Thoracic aorta (tissue), 2 donors: ENCODE measurements at regions not wholly inside any gene's neighbourhood (a gene's known extent, or its start where the extent isn't known, plus 50 kb on each side); places are given as distances from the start of the nearest gene placed in this dataset.

ENCODE experiments used
- ATAC-seq: fragments of 150-250 bp; one replicate; pipeline ENCODE4 v1.8.0; 2017; ENCODE audit warnings: low read depth; ENCODE audit not compliant: insufficient number of reproducible peaks, low FRiP score
- DNase-seq: peaks from one replicate; pipeline ENCODE4 v3.0.0-alpha.2; 2020; ENCODE audit warnings: low spot score
- H3K27ac ChIP-seq, 2 donors: fragments of 200-600 bp; sonication (generic); 1 replicate in 1 of 2; 2 replicates in 1 of 2; pipeline ENCODE4 v1.5.1; 2016; ENCODE audit warnings: mild to moderate bottlenecking in 2 of 2, moderate library complexity in 2 of 2
- H3K27me3 ChIP-seq: fragments of 200-600 bp; sonication (generic); replicated peaks from 2 replicates; pipeline ENCODE4 v1.6.0; 2016; ENCODE audit warnings: mild to moderate bottlenecking; ENCODE audit not compliant: insufficient read depth
- H3K36me3 ChIP-seq: fragments of 200-600 bp; sonication (generic); one replicate; pipeline ENCODE4 v1.5.1; 2016
- H3K4me1 ChIP-seq, 2 donors: fragments of 200-600 bp; sonication (generic); 1 replicate in 1 of 2; 2 replicates in 1 of 2; pipeline versions ENCODE4 v1.5.1 to v1.6.0; 2016; ENCODE audit warnings: low read depth in 2 of 2, mild to moderate bottlenecking in 1 of 2; ENCODE audit not compliant: control insufficient read depth in 1 of 2
- H3K4me3 ChIP-seq: fragments of 200-600 bp; sonication (generic); 2 replicates; pipeline ENCODE4 v1.5.1; 2016; ENCODE audit warnings: mild to moderate bottlenecking
- H3K9me3 ChIP-seq: fragments of 200-600 bp; sonication (generic); 2 replicates; pipeline ENCODE4 v1.5.1; 2016
- TF ChIP-seq, protein P1 (sequence below): fragments of 200-600 bp; sonication (generic); IDR thresholded peaks from one replicate; pipeline ENCODE4 v1.5.1; 2019; ENCODE audit warnings: antibody characterized with exemption

DNA sequence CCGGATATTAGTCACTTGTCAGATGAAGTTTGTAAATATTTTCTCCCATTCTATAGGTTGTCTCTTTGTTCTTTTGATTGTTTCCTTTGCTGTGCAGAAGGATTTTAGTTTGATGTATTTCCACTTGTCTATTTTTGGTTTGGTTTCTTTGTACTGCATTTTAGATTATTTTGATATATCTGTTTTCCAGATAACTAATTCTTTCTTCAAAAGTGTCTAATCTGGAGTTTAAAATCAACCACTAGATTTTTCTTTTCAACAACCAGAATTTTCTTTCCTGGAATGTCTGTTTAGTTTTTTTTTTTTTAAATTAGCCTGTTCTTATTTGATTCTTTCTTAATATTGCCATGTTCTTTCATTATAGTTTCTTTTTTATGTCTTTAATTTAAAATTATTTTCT lies 116.8 kb upstream of the INHBA start:
- Histone ChIP-seq H3K9me3 (peaks cover 8% of the 10 kb centered on the region), H3K36me3 (no peaks in the 10 kb centered on the region), H3K27me3 (no peaks in the 10 kb centered on the region), H3K4me1 (peaks cover 13 to 45% of the 10 kb centered on the region in 2 donors), H3K4me3 (no peak overlapping the region), H3K27ac (no peak overlapping the region)
- ATAC-seq: no peak
- DNase-seq: no peak
- TF ChIP-seq, protein P1, sequence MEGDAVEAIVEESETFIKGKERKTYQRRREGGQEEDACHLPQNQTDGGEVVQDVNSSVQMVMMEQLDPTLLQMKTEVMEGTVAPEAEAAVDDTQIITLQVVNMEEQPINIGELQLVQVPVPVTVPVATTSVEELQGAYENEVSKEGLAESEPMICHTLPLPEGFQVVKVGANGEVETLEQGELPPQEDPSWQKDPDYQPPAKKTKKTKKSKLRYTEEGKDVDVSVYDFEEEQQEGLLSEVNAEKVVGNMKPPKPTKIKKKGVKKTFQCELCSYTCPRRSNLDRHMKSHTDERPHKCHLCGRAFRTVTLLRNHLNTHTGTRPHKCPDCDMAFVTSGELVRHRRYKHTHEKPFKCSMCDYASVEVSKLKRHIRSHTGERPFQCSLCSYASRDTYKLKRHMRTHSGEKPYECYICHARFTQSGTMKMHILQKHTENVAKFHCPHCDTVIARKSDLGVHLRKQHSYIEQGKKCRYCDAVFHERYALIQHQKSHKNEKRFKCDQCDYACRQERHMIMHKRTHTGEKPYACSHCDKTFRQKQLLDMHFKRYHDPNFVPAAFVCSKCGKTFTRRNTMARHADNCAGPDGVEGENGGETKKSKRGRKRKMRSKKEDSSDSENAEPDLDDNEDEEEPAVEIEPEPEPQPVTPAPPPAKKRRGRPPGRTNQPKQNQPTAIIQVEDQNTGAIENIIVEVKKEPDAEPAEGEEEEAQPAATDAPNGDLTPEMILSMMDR: no peak

DNA sequence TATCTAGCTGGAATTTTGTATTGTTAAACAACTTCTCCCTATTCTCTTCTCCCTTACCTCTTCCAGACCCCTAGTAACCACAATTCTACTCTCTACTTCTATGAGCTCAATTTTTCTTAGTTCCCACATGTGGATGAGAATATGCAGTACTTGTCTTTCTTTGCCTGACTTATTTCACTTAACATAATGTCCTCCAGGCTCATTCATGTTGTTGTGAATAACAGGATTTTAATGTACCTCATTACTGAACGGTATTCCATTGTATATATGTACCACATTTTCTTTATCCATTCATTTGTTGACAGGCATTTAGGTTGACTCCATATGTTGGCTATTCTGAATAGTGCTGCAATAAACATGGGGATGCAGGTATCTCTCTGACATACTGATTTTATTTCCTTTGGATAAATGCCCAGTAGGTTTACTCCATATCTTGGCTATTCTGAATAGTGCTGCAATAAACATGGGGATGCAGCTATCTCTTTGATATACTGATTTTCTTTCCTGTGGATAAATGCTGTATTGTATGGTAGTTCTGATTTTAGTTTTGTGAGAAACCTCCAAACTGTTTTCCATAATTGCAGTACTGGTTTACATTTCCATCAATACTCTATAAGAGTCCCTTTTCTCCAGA lies 116.0 kb upstream of the INHBA start:
- Histone ChIP-seq H3K9me3 (peaks cover 8% of the 10 kb centered on the region), H3K4me1 (peaks cover 13 to 38% of the 10 kb centered on the region in 2 donors), H3K27me3 (no peaks in the 10 kb centered on the region), H3K36me3 (no peaks in the 10 kb centered on the region), H3K27ac (no peak overlapping the region), H3K4me3 (no peak overlapping the region)
- DNase-seq: no peak
- no peak for ATAC-seq
- TF ChIP-seq, protein P1: no peak

DNA sequence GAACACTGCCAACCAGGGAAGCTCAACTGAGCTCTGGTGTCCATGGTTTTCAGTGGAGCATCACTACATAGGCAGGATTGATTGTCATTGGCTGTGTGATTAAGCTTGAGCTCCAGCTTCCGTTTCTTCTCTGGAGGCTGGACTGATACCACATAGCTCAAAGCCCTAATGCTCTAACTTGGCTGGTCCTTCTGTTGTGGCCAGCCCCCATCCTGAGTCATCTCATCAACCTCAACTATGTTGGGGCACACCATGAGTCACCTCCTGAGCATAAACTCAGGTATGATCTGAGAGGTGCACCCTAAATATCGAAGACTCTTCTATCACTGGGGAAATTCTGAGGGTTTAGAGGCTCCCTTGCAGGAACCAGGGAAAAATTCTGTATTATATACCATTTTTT lies 114.5 kb upstream of the INHBA start:
- H3K27ac ChIP-seq: no peak overlapping the region
- no peak for ATAC-seq
- H3K9me3 ChIP-seq: peaks cover 8% of the 10 kb centered on the region
- no peaks in the 10 kb centered on the region for H3K27me3 ChIP-seq
- H3K4me1 ChIP-seq: peaks cover 4 to 23% of the 10 kb centered on the region in 2 donors
- TF ChIP-seq, protein P1: no peak
- H3K36me3 ChIP-seq: no peaks in the 10 kb centered on the region
- DNase-seq: no peak
- no peak overlapping the region for H3K4me3 ChIP-seq

DNA sequence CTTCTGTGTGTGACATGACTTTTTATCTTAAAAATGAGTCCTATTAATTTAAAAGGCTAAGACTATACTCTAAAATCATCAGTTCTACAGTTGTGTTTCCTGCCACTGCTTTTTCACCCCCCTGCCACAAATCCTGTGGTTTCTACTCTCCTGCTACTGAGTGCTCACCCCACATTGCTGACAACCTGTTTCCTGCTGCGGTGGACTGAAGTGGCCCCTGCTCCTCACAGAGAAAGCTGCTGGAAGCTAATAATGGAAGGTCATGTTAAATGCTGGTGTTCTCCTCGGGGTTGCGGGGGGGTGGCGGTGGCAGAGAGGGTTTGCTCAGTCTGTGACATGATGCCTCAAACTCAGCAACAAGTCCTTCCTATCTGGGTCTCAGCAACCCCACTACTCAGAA lies 113.2 kb upstream of the INHBA start:
- H3K4me3 ChIP-seq: no peak overlapping the region
- DNase-seq (no peak), ATAC-seq (no peak)
- no peaks in the 10 kb centered on the region for H3K36me3 ChIP-seq
- H3K27me3 ChIP-seq: no peaks in the 10 kb centered on the region
- H3K27ac ChIP-seq: no peak overlapping the region
- H3K4me1 ChIP-seq: peaks cover 0 to 10% of the 10 kb centered on the region in 2 donors
- peaks cover 8% of the 10 kb centered on the region for H3K9me3 ChIP-seq
- TF ChIP-seq, protein P1: no peak

DNA sequence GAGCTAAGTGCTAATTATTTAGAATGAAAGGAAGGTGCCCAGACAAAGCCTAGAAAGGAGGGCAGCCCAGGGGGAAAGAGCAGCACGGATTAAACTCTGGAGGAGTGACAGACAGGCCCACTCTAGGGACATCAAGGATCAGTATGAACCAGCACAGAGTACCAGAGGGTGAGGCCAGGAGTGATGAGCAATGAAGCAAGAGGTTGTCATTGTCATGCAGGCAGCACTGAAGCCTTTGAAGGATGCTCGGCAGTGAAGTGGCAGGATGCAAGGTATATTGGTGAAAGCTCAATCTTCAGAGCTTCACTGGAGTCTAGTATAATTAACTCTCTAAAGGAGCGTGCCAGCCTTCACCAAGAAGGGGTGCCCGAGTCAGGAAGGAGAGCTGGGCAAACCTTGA lies 112.0 kb upstream of the INHBA start:
- DNase-seq (no peak), ATAC-seq (no peak)
- no peaks in the 10 kb centered on the region for H3K4me1 ChIP-seq
- no peaks in the 10 kb centered on the region for H3K36me3 ChIP-seq
- H3K27me3 ChIP-seq: no peaks in the 10 kb centered on the region
- TF ChIP-seq, protein P1: no peak
- H3K4me3 ChIP-seq: no peak overlapping the region
- H3K9me3 ChIP-seq: peaks cover 8% of the 10 kb centered on the region
- H3K27ac ChIP-seq: no peak overlapping the region
